Muscle layer of duodenum (tissue), 2 donors: ENCODE measurements at regions not wholly inside any gene's neighbourhood (a gene's known extent, or its start where the extent isn't known, plus 50 kb on each side); places are given as distances from the start of the nearest gene placed in this dataset.
"Not testable (repeated sequence)": the region's sequence is repeated elsewhere in the genome, so short reads cannot be mapped to it uniquely, and the experiment has no call there.

Source experiments
- H3K27ac ChIP-seq: one replicate; pipeline ENCODE4 v1.7.0; 2013; ENCODE audit warnings: mild to moderate bottlenecking, low read length
- H3K27me3 ChIP-seq: one replicate; pipeline ENCODE4 v1.7.0; 2013; ENCODE audit warnings: low read depth, mild to moderate bottlenecking, control low read depth, low read length
- H3K36me3 ChIP-seq, 2 donors: one replicate each; pipeline ENCODE4 v1.7.0; 2013; ENCODE audit warnings: low read length in 2 of 2, control low read depth in 1 of 2, mild to moderate bottlenecking in 1 of 2; ENCODE audit not compliant: insufficient read depth in 2 of 2, control insufficient read depth in 1 of 2
- H3K4me1 ChIP-seq, 2 donors: one replicate each; pipeline ENCODE4 v1.7.0; 2013; ENCODE audit warnings: low read length in 2 of 2, mild to moderate bottlenecking in 2 of 2, control low read depth in 1 of 2, moderate library complexity in 1 of 2; ENCODE audit not compliant: insufficient read depth in 2 of 2, control insufficient read depth in 1 of 2
- H3K4me3 ChIP-seq, 2 donors: one replicate each; pipeline ENCODE4 v1.7.0; 2013; ENCODE audit warnings: low read length in 2 of 2, low read depth in 1 of 2, mild to moderate bottlenecking in 1 of 2
- H3K9me3 ChIP-seq, 2 donors: one replicate each; pipeline ENCODE4 v1.7.0; 2013; ENCODE audit warnings: low read length in 2 of 2, control low read depth in 1 of 2, mild to moderate bottlenecking in 1 of 2; ENCODE audit not compliant: control insufficient read depth in 1 of 2
- donor health status: healthy.

DNA sequence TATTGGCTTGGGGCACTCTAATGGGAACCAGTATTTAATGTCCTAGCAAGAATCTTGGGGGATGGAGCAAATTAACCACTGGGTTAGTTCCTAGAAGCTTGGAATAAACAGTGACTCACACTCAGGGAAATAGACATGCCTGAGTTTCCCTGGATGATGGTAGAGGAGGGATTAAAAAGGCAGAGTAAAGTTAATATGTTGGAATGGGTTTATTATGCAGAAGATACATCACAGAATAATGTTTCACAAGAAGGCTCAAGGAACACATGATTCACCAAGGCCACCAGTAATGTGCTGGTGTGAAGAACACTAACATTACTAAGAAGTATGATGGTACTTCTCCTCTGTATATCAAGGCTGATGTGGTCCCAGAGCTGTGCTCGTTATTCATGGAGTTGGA lies 752.9 kb upstream of the SEMA6A start:
- Histone ChIP-seq H3K4me1 (no peaks in the 10 kb centered on the region), H3K4me3 (no peak overlapping the region), H3K27ac (no peak overlapping the region), H3K36me3 (no peaks in the 10 kb centered on the region), H3K27me3 (no peaks in the 10 kb centered on the region), H3K9me3 (no peaks in the 10 kb centered on the region)

DNA sequence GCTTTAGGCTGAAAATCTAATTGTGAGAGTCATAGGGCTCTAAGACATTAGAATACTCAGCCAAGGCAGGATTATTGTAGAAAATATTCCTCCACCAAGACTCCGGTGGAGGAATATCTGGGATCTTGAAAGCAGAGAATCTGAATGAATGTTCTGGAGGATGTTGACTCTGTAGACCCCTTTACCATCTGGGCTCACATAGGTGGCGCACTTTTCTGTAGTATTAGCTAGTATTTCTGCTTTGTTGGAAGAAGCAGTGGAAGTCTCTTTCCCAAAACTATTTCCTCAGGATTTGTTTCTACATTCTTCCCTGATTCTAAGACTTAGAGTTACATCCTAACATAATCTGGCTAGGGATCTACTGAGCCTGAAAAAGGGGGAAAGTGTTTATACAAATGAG lies 752.4 kb upstream of the SEMA6A start:
- Histone ChIP-seq H3K9me3 (no peaks in the 10 kb centered on the region), H3K4me1 (no peaks in the 10 kb centered on the region), H3K27me3 (no peaks in the 10 kb centered on the region), H3K27ac (no peak overlapping the region), H3K36me3 (no peaks in the 10 kb centered on the region), H3K4me3 (no peak overlapping the region)

DNA sequence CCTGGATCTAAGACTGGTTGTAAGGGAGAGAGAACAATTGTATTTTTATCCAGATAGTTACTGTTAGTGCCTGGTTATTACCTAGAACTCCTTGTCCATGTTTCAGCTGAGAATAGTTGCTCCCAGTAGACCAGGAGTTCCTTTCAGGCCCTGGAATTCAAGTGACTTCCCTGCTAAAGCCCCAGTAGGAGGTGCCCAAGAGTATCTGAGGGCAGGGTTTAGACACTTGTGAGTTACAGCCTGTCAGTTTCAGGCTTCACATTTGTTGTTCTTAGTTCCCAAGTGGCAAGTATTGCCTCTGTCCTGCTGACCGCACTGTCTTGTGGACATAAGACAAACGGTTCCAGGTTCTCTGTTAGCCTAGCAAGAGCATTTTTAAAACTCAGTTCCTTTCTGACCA lies 743.9 kb upstream of the SEMA6A start:
- no peaks in the 10 kb centered on the region for H3K4me1 ChIP-seq
- H3K4me3 ChIP-seq, result no peak overlapping the region
- H3K9me3 ChIP-seq, result no peaks in the 10 kb centered on the region
- H3K27me3 ChIP-seq, result no peaks in the 10 kb centered on the region
- H3K36me3 ChIP-seq, result no peaks in the 10 kb centered on the region
- H3K27ac ChIP-seq, result no peak overlapping the region

DNA sequence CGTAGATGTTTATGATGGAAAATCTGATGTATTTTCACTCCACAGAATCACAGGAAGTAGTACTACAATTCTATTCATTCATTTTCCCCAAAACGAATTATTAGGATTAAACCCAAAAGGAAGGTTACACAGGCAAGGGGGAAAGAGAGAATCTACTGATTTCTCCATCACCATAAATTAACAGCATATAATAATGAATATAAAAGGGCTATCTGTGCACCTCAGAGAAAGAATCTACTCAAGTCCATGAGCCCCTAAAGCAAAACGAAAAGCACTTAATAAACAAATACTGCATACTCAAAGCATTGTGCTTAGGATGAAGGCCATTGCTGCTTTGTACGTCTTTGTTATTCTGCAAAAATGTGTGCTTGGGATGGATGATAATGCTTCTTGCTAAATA lies 740.5 kb upstream of the SEMA6A start:
- H3K4me1 ChIP-seq, result no peaks in the 10 kb centered on the region
- H3K36me3 ChIP-seq, result no peaks in the 10 kb centered on the region
- H3K27me3 ChIP-seq, result no peaks in the 10 kb centered on the region
- no peak overlapping the region for H3K4me3 ChIP-seq
- no peak overlapping the region for H3K27ac ChIP-seq
- no peaks in the 10 kb centered on the region for H3K9me3 ChIP-seq

DNA sequence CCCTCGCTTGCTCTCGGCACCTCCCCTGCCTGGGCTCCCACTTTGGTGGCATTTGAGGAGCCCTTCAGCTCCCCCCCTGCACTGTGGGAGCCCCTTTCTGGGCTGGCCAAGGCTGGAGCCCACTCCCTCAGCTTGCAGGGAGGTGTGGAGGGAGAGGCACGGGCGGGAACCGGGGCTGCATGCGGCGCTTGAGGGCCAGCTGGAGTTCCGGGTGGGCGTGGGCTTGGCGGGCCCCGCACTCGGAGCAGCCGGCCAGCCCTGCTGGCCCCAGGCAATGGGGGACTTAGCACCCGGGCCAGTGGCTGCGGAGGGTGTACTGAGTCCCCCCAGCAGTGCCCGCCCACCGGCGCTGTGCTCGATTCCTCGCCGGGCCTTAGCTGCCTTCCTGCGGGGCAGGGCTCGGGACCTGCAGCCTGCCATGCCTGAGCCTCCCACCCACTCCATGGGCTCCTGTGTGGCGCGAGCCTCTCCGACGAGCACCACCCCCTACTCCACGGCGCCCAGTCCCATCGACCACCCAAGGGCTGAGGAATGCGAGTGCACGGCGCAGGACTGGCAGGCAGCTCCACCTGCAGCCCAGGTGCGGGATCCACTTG lies 730.0 kb upstream of the SEMA6A start:
- H3K9me3 ChIP-seq, H3K4me1 ChIP-seq, H3K27ac ChIP-seq, H3K4me3 ChIP-seq, H3K27me3 ChIP-seq, H3K36me3 ChIP-seq: not testable (repeated sequence)

DNA sequence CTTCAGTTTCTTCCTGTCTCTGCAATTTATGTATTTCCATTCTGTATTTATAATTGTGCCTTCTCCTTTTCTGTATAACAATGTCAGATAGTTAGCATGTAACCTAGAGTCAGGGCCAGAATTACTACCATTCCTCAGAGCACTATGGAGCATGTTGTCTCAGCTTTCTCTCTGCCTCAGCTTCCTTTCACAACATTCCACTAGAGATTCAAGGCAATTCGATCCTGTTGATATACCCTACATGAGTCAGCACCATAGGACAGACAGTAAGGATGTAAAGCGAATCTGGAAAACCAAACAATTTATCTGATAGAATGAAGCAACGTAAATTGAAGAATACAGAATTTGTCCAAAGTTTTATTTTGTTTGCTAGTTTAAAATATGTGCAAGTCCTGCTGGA lies 728.3 kb upstream of the SEMA6A start:
- Histone ChIP-seq H3K36me3 (no peaks in the 10 kb centered on the region), H3K27ac (no peak overlapping the region), H3K4me1 (peaks cover 0 to 11% of the 10 kb centered on the region in 2 donors), H3K9me3 (no peaks in the 10 kb centered on the region), H3K27me3 (no peaks in the 10 kb centered on the region), H3K4me3 (no peak overlapping the region)

DNA sequence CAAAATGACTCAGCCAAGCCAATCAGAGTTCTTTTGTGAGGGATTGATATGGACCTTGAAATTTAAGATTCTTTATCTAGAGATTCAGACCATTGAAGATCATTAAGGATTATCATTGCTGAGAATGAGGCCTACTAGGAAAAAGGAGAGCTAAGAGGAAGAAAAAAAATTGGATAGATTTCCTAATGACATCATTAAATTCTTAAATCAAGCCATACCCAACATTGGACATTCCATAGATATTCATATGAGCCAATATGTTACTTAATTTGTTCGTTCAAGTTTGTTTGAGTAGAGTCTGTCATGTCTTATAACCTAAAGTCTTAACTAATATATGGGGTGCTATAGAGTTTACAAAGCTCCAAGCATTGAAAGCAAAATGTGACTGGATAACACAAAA lies 727.9 kb upstream of the SEMA6A start:
- Histone ChIP-seq H3K36me3 (no peaks in the 10 kb centered on the region), H3K27me3 (no peaks in the 10 kb centered on the region), H3K9me3 (no peaks in the 10 kb centered on the region), H3K27ac (no peak overlapping the region), H3K4me1 (peaks cover 0 to 11% of the 10 kb centered on the region in 2 donors), H3K4me3 (no peak overlapping the region)

DNA sequence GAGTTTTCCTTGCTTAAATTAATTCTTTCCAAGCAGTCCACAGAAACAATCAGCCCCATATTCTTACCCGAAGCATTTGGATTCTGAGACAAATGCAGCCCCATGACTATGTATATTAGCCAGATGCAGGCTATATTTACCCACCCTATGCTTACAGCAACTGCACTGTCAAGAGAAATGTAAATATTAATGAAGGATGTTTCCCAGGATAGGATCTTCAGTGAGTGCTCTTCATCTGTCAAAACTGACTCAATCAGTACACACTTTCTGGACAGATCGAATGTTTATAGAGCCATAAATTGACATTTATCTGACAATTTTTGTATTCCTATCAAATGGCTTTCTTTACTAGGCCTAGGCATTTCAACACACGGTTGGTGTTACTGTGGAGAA lies 725.3 kb upstream of the SEMA6A start:
- Histone ChIP-seq H3K27ac (no peak overlapping the region), H3K27me3 (no peaks in the 10 kb centered on the region), H3K4me1 (peaks cover 0 to 11% of the 10 kb centered on the region in 2 donors), H3K4me3 (no peak overlapping the region), H3K9me3 (no peaks in the 10 kb centered on the region), H3K36me3 (no peaks in the 10 kb centered on the region)

DNA sequence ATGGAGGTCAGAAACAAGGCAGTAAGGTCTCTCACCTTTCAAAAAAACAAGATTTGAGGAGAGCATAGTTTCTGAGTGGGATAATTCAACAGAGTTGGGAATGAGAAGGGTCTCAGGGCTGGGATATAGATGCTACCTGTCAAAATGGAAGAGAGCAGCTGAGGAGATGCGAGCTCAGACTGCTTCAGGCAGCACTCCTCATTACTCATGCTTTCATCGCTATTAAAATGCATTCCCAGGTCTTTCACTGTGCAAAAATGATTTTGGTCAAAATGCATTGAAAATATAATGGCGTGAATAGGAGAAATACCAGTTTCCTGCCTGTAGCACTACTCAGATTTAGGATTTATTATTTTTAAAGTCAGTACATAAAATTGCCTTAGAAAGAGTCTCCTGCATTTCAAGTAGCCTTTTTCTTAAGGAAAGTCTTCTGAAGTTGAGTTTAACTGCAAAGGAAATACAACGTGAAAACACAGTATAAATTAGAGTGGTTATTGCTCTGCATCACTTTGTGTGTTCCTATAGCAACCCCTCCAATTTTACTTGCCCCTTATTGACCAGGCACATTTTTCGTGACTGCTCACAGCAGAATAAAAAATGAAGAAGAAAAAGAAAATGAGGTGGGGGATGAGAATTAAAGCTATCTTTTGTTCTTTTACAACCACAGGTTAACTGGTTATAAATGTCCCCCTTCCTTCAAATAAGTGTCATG lies 724.8 kb upstream of the SEMA6A start:
- Histone ChIP-seq H3K4me3 (no peak overlapping the region), H3K4me1 (peaks cover 0 to 11% of the 10 kb centered on the region in 2 donors), H3K27ac (no peak overlapping the region), H3K36me3 (no peaks in the 10 kb centered on the region), H3K9me3 (no peaks in the 10 kb centered on the region), H3K27me3 (no peaks in the 10 kb centered on the region)

DNA sequence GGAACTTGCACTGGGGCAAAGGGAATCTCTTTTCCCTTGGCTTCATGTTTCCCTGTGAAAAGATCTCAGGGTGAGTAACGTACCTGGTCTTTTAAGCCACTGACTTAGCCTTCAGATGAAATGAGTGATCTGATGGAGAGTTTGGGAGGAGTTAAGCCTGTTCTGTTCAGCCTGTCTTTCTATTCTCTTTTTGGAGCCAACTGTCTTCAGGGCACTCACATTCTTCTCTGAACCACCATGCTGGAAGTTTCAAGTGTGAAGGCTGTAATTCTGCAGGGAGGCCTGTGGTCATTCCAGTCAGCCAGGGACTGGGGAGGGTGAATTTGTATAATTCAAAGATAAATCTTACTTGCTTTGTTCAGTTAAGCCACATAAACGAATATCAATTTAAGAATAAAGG lies 722.2 kb upstream of the SEMA6A start:
- Histone ChIP-seq H3K36me3 (no peaks in the 10 kb centered on the region), H3K4me3 (no peak overlapping the region), H3K4me1 (peaks cover 0 to 11% of the 10 kb centered on the region in 2 donors), H3K9me3 (no peaks in the 10 kb centered on the region), H3K27me3 (no peaks in the 10 kb centered on the region), H3K27ac (no peak overlapping the region)

DNA sequence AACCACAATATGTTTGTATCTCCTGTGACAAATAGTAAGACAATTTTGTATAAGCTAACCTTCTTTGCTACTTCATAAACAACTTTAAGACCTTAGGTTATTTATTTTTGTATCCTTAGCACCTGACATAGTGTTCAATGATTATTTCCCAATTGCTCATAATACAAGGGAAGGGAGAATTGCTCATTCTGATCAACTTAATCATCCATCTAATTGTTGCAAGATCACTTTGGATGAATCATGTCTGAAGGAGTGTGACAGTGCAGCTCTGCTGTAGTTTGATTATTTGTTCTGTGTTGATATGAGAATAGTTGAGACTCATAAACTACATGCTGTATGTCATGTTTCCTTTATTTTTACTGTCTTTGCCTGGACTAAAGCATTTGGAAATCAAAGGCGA lies 721.3 kb upstream of the SEMA6A start:
- Histone ChIP-seq H3K4me3 (no peak overlapping the region), H3K27ac (no peak overlapping the region), H3K4me1 (peaks cover 0 to 11% of the 10 kb centered on the region in 2 donors), H3K9me3 (no peaks in the 10 kb centered on the region), H3K27me3 (no peaks in the 10 kb centered on the region), H3K36me3 (no peaks in the 10 kb centered on the region)

DNA sequence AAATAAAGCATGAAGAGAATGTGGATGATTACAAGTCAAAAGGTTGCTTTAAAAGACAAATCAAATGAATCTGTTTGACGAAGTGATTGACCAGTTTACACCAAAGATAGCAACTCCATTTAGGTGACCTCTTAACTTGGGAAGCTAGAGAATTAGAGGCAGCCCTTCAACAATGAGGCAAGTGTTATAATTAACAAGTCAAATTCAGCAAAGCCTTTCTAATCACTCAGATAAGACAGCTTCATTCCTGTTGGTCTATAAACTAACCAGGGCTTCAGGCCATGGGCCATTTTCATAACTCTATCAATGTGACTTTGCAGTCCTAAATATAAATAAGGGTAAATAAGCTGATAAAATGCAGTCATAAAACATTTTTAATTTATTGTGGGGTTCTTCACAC lies 712.2 kb upstream of the SEMA6A start:
- Histone ChIP-seq H3K4me3 (no peak overlapping the region), H3K36me3 (no peaks in the 10 kb centered on the region), H3K27ac (no peak overlapping the region)

More for the DNA sequence above, 712.2 kb upstream of the SEMA6A start:
- Histone ChIP-seq H3K9me3 (no peaks in the 10 kb centered on the region), H3K27me3 (no peaks in the 10 kb centered on the region), H3K4me1 (no peaks in the 10 kb centered on the region)
